CD4-positive, alpha-beta T cell (primary cell): ENCODE measurements at regions not wholly inside any gene's neighbourhood (a gene's known extent, or its start where the extent isn't known, plus 50 kb on each side); places are given as distances from the start of the nearest gene placed in this dataset.

Experiments
- ATAC-seq: fragments of 200-7000 bp; cut with Tn5 transposase; one replicate; pipeline ENCODE4 v1.10.0; 2022; ENCODE audit warnings: mild to moderate bottlenecking; ENCODE audit not compliant: poor library complexity
- CTCF ChIA-PET: fragments of 350-600 bp; sonication (Branson Sonifier 250); formaldehyde crosslinking; loops from one replicate; lab custom pipeline; 2021; ENCODE audit warnings: antibody characterized with exemption, inconsistent platforms; lab: Charles Lee
- POLR2A ChIA-PET: fragments of 350-600 bp; sonication (Branson Sonifier 250); formaldehyde crosslinking; loops from one replicate; lab custom pipeline; 2021; ENCODE audit warnings: antibody characterized with exemption, inconsistent platforms; lab: Charles Lee
- DNase-seq, 14 experiments: peaks; one replicate each; pipeline ENCODE4 v3.0.0-alpha.2; 2013 to 2020; ENCODE audit warnings: mixed read lengths in 2 of 14
- H3K27ac ChIP-seq, 2 donors: one replicate each; pipeline versions ENCODE4 v1.5.1 to v1.7.0; 2013; ENCODE audit warnings: low read length in 2 of 2, low read depth in 1 of 2, mild to moderate bottlenecking in 1 of 2
- H3K27me3 ChIP-seq, 2 experiments: 1 replicate in 1 of 2; 2 replicates in 1 of 2; pipeline versions ENCODE4 v1.6.1 to v1.7.0; 2013; ENCODE audit warnings: low read length in 2 of 2, control low read depth in 1 of 2, mild to moderate bottlenecking in 1 of 2, moderate library complexity in 1 of 2; ENCODE audit not compliant: insufficient read depth in 2 of 2, control insufficient read depth in 1 of 2
- H3K36me3 ChIP-seq: one replicate; pipeline ENCODE4 v1.6.1; 2013; ENCODE audit warnings: low read length, control low read depth; ENCODE audit not compliant: insufficient read depth
- H3K4me1 ChIP-seq: one replicate; pipeline ENCODE4 v1.6.1; 2013; ENCODE audit warnings: low read length, control low read depth; ENCODE audit not compliant: insufficient read depth
- H3K4me3 ChIP-seq: one replicate; pipeline ENCODE4 v1.5.1; 2013; ENCODE audit warnings: mild to moderate bottlenecking, low read length, moderate library complexity
- H3K9me3 ChIP-seq, 2 experiments: 1 replicate in 1 of 2; 2 replicates in 1 of 2; pipeline versions ENCODE4 v1.6.1 to v1.7.0; 2013; ENCODE audit warnings: low read length in 2 of 2, mild to moderate bottlenecking in 2 of 2, control low read depth in 1 of 2, moderate library complexity in 1 of 2; ENCODE audit not compliant: control insufficient read depth in 1 of 2, insufficient read depth in 1 of 2
- H3K27ac Mint-ChIP-seq: one replicate; pipeline ENCODE4 v1.8.0; 2020; ENCODE audit warnings: mixed read lengths
- H3K27me3 Mint-ChIP-seq: one replicate; pipeline ENCODE4 v1.8.0; 2021; ENCODE audit warnings: mixed read lengths
- H3K36me3 Mint-ChIP-seq: one replicate; pipeline ENCODE4 v1.8.0; 2021; ENCODE audit warnings: low read depth, mixed read lengths
- H3K4me1 Mint-ChIP-seq: one replicate; pipeline ENCODE4 v1.8.0; 2021; ENCODE audit warnings: low read depth, mixed read lengths
- H3K4me3 Mint-ChIP-seq: one replicate; pipeline ENCODE4 v1.8.0; 2020; ENCODE audit warnings: mild to moderate bottlenecking, mixed read lengths
- H3K9me3 Mint-ChIP-seq: one replicate; pipeline ENCODE4 v1.8.0; 2020; ENCODE audit warnings: mixed read lengths
- CTCF ChIP-seq: fragments of 200-600 bp; IDR thresholded peaks from one replicate; pipeline ENCODE4 v1.8.0; 2022; ENCODE audit warnings: antibody characterized with exemption, mild to moderate bottlenecking
- intact Hi-C, 2 experiments: fragments of 100-400 bp; cut with DNase I in 1 of 2; cut with micrococcal nuclease in 1 of 2; formaldehyde crosslinking; loops; one replicate each; pipeline versions ENCODE4 v1.15.1 to v1.9.0; 2023 to 2025; cut with DNase I, micrococcal nuclease

GRCh38 chr13:19239114-19239860, 57.7 kb upstream of the TUBA3C start:
- DNase-seq, result no peak
- Mint-ChIP-seq H3K27me3 (no peaks in the 10 kb centered on the region), H3K4me3 (no peak overlapping the region), H3K4me1 (no peaks in the 10 kb centered on the region), H3K36me3 (no peaks in the 10 kb centered on the region), H3K9me3 (peaks cover 2% of the 10 kb centered on the region), H3K27ac (no peak overlapping the region)
- no peak for TF ChIP-seq CTCF
- Histone ChIP-seq H3K9me3 (peaks cover 0 to 8% of the 10 kb centered on the region in 2 experiments), H3K27me3 (no peaks in the 10 kb centered on the region), H3K36me3 (no peaks in the 10 kb centered on the region), H3K27ac (no peak overlapping the region), H3K4me1 (no peaks in the 10 kb centered on the region), H3K4me3 (no peak overlapping the region)
- ChIA-PET CTCF (no interaction called here), POLR2A (no interaction called here)
- intact Hi-C loops, result no loop called here
- ATAC-seq, result no peak
